HuH-7 (cell line): ENCODE measurements at regions not wholly inside any gene's neighbourhood (a gene's known extent, or its start where the extent isn't known, plus 50 kb on each side); places are given as distances from the start of the nearest gene placed in this dataset.
"Not testable (repeated sequence)": the region's sequence is repeated elsewhere in the genome, so short reads cannot be mapped to it uniquely, and the experiment has no call there.

Source experiments
- DNase-seq: peaks from one replicate; pipeline ENCODE4 v3.0.0; 2011; ENCODE audit warnings: low spot score

DNA sequence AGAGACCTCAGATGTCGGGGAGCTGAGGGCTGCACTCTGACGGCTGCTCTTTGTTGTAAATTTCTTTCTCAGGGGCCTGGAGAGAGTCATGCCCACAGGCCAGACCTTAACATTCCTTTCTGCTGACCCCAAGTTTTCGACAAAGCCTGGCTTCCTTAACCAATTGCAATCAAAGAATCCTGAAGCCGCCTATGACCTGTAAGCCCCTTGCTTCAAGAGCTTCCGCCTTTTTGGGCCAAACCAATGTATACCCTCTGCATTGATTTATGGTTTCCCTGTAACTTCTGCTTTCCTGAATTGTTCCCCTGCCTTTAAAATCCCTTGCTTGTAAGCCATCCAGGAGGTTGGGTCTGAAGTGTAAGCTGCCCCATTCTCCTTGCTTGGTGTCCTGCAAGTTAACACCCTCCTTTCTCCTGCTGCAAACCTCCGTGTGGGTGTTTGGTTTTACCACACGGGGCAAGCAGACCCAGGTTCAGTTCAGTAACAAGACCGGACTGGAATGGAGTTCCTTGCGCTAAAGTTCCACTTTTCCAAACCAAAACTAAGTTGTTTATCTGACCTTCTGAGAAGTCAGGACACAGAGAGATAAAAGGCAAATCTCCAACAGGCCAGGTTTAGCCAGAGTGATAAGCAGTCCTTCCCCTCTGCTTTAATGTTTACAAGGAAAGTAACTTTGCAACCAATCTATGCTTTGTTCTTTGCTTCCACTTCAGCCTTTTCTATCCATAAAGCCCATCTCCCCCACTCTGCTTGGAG is 141.6 kb downstream of the KCNJ12 start:
- no peak for DNase-seq

DNA sequence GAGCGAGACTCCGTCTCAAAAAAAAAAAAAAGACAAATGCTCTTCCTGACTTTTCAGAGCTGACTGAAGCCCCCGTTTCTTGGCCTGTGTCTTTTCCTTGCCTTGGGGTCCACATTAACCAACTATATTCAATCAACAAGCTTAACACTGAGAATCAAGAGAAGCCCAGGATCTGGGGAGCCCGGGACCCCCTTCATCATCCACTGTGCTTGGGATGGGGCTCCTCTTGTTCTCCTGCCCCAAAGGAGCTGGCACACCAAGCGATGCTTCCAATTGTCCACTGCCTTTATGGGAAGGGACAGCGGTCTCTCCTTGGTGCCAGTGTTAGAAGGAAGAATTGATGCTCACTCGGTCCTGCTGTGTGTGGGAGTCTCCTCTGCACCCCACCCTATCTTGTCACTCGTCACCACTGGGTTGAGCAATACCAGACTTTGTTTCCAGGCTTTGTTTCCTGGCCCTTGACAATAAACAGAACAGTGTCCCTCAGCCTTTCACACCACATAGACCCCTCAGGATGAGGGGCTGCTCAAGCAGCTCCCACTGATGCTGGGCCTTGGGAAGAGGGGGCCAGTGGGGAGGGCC is 146.7 kb downstream of the KCNJ12 start:
- DNase-seq = no peak

DNA sequence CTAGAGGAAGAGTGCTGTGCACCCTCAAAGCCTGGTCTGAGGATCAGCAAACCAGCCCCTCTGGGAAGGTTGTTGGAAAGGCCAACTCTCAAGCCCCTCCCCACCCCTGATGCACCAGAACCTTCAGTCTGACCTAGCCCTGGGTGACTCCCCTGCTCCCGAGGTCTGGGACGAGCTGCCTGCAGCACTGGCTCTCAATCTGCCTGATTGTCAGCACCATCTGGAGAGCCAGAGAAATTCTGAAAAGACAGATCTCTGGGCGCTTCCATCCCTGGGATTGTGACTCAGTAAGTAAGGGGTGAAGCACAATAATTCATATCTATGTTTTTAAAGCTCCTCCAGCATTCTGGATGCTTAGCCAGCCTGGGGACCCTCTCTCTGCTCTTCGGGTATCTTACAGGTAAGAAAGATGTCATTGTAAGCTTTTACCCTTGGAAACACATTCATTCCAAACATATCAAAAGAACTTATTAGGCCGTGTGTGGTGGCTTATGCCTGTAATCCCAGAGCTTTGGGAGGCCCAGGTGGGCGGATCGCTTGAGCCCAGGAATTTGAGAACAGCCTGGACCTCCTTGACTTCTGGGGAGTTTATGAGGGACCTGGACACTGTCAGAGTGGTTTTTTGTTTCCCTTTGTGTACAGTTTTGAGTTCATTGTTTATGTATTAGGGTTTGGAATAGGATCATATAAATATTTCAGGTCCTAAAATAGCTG is 147.5 kb downstream of the KCNJ12 start:
- no peak for DNase-seq

DNA sequence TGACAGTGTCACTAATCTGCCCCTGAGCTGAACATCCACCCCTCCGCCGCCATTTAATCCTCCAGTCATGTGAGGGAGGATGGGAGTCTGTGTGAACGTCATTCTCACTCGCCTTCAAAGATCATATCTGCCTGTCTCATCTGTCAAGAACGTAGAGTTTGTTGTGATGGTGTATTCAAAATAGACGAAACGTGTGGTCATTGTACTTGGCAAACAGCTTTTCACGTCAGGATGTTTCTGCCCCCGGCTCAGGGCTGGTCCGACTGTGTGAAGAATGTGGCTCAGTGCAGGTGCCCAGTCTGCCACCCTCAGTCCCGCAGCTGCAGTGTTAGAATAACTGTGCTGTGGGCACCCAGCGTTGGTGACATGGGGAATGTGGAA is 148.0 kb downstream of the KCNJ12 start:
- DNase-seq = no peak

DNA sequence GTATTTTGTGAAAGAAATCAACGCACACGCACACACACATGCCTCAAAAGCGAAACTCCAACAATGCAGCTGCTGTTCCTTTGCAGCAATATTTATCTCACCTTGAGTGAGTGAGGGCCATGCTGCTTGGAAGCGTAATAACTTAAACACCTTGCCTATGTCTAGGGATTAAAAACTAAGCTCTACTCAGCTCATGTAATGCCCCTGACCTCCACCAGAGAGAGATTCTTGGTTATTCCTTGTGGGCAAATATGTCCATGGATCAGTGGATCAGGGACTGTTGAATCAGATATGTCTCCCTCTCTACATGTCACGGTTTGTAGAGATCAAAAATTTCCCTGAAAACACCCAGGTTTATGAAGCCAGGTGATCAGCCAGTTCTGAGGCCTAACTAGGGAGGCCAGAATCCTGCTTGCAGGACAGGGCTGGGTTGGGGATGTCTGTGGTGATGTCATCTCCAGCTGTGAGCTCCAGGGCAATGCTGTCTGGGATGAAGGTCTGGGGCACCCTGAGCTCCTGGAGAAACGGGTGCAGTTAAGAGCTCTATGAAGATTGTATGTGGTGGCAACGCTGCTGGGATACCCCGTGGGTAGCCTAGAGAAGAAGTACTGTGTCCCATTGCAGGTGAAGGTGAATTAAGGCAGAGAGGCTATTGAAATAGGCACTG is 149.4 kb downstream of the KCNJ12 start:
- DNase-seq = no peak

DNA sequence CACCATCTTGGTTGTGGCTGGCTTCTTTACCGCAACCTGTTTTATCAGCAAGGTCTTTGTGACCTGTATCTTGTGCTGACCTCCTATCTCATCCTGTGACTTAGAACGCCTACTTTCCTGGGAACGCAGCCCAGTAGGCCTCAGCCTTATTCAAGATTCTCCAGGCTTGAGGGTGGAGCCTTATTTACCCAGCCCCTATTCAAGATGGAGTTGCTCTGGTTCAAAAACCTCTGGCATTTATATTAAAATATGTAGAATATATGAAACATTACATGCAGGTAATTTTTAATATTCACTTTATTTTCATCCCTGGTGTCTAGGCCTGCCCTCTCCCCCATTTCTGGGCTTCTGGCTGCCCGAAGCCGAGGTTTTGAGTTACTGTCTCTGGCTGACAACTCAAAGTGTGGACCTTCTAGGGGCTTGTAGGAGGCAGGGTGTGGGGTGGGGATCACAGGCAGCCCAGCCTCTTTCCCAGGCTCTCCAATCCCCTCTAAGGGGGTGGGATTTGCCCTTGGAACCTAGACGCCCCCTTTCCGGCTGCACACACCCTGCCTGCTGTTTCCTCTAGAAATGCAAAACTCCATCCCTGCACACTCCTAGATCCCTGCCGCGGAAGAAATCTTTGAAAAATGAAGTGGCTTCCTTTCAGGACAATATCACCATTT is 152.0 kb downstream of the KCNJ12 start:
- DNase-seq = no peak

DNA sequence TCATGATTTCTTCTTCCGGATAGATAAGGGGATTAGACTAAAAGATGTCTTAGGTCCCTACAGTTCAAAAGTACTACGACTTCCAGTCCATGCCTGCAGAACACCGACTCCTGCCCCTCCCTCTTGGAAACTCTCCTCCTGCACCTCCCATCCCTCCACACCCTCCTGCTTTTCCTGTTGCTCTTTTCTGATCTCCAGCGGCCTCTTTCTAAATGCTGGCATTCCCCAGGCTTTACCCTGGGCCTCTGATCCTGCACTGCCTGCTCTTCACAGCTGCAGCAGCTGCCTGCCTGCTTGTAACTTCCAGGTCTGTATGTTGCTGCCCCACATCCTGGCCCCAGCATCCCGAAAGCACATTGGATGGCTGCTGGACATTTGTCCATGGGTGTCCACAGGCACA is 154.2 kb downstream of the KCNJ12 start:
- DNase-seq = no peak

DNA sequence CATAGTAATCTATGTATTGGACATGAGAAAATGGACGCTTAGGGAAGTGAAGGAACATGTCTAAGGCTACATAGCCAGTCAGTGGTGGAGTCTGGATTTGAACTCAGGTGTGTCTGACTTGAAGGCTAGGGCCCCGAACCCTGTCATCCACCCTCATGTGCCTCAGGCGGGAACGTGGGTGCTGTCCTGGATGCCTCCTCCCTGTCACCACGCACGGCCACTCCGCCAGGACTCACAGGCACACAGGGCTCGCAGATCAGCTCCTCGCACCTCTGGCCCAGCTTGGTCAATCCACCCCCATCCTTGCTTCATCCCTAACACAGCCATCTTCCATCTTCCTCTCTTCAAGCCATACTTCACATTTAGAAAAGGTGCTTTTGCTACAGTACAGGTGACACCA is 154.7 kb downstream of the KCNJ12 start:
- no peak for DNase-seq

DNA sequence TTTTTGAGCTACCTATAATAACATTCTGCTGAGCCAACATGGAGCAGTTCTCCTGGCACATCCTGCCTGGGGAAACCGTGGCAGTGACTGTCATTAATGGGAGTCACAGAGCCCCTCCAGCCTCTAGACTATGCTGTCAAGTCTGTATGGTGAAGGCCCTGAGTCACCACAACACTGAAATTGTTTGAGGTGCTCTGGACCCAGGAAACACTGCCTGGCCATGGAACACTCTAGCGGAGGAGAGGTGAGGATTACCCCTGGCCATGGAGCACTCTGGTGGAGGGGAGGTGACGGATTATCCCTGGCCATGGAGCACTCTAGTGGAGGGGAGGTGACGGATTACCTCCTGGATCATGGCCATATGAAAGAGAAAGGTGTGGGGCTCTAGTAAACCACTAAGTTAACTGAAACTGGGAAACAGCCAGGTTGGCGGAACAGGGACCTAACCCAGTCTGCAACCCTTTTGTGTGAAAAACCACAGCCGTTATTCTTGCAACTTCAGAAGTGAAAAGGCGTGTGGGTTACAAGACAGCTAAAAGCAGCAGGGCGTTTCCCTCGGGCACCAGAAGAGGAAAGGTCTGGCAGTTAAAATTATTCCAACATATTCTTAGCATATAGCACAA is 156.7 kb downstream of the KCNJ12 start:
- DNase-seq = no peak

DNA sequence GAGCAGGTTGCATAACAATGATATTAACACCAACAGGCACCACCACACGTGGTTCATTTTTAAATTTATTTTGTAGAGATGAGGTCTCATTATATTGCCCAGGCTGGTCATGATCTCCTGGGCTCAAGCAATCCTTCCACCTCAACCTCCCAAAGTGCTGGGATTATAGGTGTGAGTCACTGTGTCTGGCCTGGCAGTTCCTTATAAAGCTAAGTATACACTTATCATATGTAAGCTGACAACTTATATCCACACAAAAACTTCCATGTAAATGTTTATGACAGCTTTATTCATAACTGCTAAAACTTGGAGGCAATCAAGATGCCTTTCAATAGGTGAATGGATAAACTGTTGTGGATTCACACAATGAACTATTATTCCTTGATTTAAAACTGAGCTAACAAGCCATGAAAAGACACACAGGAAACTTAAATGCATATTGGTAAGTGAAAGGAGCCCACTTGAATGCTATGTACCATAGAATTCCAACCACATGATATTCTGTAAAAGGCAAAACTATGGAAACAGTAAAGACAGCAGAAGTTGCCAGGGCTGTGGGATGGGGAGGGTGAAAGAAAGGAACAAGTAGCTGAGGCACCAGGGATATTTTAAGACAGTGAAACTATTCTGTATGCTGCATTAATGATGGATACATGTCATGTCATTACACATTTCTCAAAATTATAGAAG is 156.5 kb upstream of the KCNJ18 start:
- DNase-seq = no peak

DNA sequence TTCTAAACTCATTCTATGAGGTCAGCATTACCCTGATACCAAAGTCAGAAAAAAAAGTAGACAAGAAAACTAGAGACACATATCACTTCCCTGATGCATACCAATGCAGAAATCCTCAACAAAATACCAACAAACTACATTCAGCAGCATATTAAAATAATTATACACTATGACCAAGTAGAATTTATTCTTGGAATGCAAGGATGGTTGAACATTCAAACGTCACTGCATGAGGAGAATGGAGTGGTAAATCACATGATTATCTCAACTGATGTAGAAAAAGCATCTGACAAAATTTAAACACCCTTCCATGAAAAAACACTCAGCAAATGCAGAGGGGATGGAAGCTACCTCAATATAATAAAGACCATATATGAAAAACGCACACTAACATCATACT is 155.0 kb upstream of the KCNJ18 start:
- no peak for DNase-seq

DNA sequence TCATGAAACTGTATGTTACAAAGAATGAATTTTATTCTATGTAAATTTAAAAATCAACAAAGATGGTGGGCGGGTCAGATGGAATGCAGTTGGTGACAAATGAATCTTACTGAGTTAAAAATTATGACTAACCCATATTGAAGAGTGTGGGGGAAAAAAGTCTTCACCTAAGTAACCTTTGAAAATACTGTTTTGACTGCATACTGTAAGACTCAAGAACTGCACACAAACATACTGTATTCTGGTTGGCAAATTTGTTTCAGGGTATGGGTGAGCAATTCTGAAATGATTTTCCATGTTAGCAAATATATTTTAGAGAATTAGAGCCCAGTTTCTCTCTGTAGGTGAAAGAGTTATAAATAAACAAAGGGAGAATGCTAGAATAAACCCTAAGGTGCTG is 153.7 kb upstream of the KCNJ18 start:
- DNase-seq = no peak

DNA sequence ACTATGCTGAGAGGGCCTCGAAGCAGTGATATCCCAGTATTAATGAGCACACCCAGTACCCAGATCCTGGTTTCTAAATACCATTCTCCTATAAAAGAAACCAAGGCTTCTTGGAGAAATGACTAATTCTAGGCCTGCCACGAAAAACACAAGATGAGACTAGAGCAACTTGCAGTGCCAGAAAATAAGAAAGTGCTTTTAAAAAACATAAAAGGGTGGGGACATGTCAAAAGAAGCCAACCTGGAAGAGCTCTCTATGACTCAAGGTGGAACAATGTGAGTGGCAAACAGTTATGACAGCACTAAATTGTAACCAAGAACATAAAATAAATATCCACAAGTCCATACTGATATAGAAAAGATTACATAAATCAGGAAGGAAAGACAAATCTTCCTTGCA is 153.2 kb upstream of the KCNJ18 start:
- no peak for DNase-seq

DNA sequence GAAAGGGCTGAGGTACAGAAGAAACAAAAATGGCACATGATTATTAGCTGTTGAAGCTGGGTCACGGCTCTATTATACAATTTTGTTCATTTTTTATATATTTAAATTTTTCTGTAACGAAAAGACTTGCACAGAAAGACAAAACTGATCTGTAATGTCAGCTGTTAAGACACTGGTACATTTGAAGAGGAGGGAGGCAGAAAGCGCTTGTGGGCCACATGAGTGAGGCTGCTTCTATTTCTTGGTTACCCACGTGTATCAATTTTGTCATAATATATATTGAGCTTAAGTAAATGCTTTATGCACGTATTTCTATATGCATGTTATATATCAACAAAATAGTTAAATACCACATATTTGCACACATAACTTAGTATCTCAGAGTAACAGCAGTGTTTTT is 151.8 kb upstream of the KCNJ18 start:
- DNase-seq = no peak

DNA sequence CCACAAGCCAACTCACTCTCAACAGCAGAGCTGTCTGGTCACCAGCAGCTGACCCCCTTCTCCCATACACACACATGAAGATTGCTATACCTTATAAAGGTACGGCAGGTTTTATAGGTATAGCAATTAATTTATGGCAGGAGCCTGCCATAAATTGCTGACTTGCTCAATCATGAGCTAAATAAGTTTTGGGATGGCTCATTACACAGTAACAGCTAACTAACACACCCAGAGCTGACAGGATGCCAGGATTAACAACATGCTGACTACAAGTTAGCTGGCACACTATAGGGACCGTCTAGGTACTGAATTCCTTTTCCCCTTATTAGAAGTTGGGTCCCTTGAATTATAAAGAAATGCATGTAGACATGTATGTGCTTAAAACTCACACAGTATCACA is 150.3 kb upstream of the KCNJ18 start:
- no peak for DNase-seq

DNA sequence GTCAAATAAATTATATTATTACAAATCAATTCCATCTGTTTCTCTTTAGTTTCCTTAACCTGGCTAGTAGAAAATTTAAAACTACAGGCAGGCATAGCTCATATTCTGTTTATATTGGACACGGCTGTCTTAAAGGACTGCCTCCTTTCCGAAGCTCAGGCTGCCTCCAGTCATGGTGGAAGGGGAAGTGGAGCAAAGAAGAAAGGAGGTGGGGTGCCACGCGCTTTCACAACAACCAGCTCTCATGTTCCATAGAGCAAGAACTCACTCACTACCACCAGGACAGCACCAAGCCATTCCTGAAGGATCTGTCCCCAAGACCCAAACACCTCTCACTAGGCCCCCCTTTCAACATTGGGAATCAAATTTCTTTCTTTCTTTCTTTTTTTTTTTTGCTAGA is 149.3 kb upstream of the KCNJ18 start:
- DNase-seq = no peak

DNA sequence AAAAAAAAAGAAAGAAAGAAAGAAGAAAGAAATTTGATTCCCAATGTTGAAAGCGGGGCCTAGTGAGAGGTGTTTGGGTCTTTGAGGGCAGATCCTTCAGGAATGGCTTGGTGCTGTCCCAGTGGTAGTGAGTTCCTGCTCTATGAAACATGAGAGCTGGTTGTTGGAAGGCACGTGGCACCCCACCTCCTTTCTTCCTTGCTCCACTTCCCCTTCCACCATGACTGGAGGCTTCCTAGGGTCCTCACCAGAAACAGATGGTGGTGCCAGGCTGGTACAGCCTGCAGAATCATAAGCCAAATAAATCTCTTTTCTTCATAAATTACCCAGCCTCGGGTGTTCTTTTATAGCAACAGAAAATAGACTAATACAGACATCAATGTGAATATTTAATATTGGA is 147.3 kb upstream of the KCNJ18 start:
- no peak for DNase-seq

DNA sequence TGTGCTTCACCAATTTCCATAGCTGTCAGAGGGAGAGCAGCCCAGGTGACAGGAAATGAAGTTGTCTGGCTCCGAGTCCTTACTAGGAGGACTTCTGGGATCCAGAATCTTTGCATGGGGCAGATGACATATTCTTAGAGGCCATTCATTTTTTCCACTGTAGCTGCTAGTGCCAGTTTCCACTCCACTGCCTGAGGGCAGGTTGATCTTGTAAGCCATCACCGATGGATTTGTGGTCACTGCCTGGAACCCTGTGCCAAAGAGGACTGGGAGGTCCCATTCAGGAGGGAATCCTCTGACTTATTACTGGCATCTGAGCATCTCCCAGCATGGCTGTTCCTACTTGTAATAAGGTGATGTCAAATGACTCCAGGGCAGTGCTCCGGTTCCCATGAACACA is 144.1 kb upstream of the KCNJ18 start:
- DNase-seq = no peak

DNA sequence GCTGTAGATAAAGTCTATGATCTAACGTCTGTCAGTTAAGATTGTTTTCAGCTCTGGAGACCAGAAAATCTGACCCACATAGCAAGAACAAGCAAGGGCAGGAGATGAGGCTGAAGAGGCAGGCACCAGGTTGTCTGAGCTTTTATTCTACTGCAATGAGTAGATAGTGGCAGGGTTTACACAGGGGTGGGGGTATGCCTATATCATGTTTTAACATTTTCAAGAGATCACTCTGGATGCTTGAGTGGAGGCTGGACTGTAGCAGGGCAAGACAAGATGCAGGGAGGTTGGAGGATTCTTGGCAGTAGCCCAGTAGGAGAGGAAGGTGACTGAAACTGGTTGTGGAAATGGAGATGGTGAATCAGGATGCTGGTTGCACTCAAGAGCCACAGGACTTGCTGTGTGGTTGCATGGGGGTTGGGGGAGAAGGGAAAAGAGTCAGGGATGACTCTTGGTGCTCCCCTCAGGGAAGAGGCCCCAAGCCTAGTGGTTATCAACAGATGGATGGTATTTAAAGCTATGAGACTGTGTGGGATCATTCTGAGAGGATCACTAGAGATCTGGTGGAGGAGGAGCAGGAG is 143.1 kb upstream of the KCNJ18 start:
- no peak for DNase-seq

DNA sequence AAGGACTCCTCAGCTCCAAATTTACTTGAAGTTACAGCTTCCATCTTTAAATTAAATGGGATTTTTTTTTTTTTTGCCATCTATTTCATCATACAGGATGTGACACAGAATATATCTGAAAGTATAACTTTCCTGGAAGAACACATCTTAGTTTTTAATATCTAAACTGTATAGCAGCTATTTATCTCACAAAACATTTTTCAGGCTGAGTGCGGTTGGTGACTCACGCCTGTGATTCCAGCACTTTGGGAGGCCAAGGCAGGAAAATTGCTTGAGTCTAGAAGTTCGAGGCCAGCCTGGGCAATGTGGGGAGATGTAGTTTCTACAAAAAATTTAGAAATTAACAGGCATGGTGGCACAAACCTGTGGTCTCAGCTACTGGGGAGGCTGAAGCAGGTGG is 142.3 kb upstream of the KCNJ18 start:
- DNase-seq = not testable (repeated sequence)
